Gastrocnemius medialis (tissue), 4 donors: ENCODE measurements at regions not wholly inside any gene's neighbourhood (a gene's known extent, or its start where the extent isn't known, plus 50 kb on each side); places are given as distances from the start of the nearest gene placed in this dataset.

Experiments
- ATAC-seq, 2 donors: fragments of 150-250 bp; one replicate each; pipeline ENCODE4 v1.9.1; 2016
- DNase-seq, 2 donors: peaks; one replicate each; pipeline ENCODE4 v3.0.0-alpha.2; 2019
- H3K27ac ChIP-seq, 4 donors: fragments of 200-600 bp; sonication (generic); 1 replicate in 1 of 4; 2 replicates in 3 of 4; pipeline ENCODE4 v1.5.1; 2016 to 2018; ENCODE audit warnings: mild to moderate bottlenecking in 2 of 4, moderate library complexity in 1 of 4
- H3K27me3 ChIP-seq, 3 donors: fragments of 200-600 bp; sonication (generic) in 2 of 3; 1 replicate in 1 of 3; 2 replicates in 2 of 3; pipeline versions ENCODE4 v1.5.1 to v1.6.0; 2016 to 2019; ENCODE audit warnings: mild to moderate bottlenecking in 1 of 3, moderate library complexity in 1 of 3
- H3K36me3 ChIP-seq, 2 donors: fragments of 200-600 bp; sonication (generic) in 1 of 2; one replicate each; pipeline ENCODE4 v1.5.1; 2017 to 2018
- H3K4me1 ChIP-seq, 2 donors: fragments of 200-600 bp; sonication (generic) in 1 of 2; one replicate each; pipeline ENCODE4 v1.5.1; 2016 to 2017; ENCODE audit warnings: mild to moderate bottlenecking in 2 of 2
- H3K4me3 ChIP-seq, 4 donors: fragments of 200-600 bp; sonication (generic) in 3 of 4; 1 replicate in 1 of 4; 2 replicates in 3 of 4; pipeline ENCODE4 v1.5.1; 2016 to 2019; ENCODE audit warnings: mild to moderate bottlenecking in 2 of 4
- H3K9me3 ChIP-seq, 3 donors: fragments of 200-600 bp; sonication (generic) in 2 of 3; 1 replicate in 1 of 3; 2 replicates in 2 of 3; pipeline ENCODE4 v1.5.1; 2016 to 2019
- CTCF ChIP-seq, 5 experiments: fragments of 450-650 bp in 3 of 5; fragments of 200-600 bp in 2 of 5; sonication (generic) in 2 of 5; IDR thresholded peaks in 4 of 5; conservative IDR thresholded peaks in 1 of 5; 1 replicate in 4 of 5; 2 replicates in 1 of 5; pipeline ENCODE4 v1.5.1; 2016 to 2019; ENCODE audit warnings: antibody characterized with exemption in 5 of 5, mild to moderate bottlenecking in 3 of 5, moderate library complexity in 3 of 5
- POLR2A ChIP-seq, 2 donors: fragments of 450-650 bp; IDR thresholded peaks; one replicate each; pipeline ENCODE4 v1.6.1; 2017; ENCODE audit warnings: antibody characterized with exemption in 2 of 2, mild to moderate bottlenecking in 2 of 2, moderate library complexity in 2 of 2
- in situ Hi-C, 4 donors: fragments of 200-750 bp; cut with MboI; loops; one replicate each; pipeline versions ENCODE4 v1.15.0 to v1.8.0; 2017; ENCODE audit warnings: low sequenced_read_pairs in 4 of 4
- intact Hi-C: fragments of 100-400 bp; cut with DNase I; formaldehyde crosslinking; loops from one replicate; pipeline ENCODE4 v1.15.1; 2023; ENCODE audit warnings: low total_unique reads

- in situ Hi-C loops = no loop called here
- no peak for TF ChIP-seq CTCF (IDR thresholded peaks at IDR 0.05 in 4 of 5, conservative IDR thresholded peaks at IDR 0.05 in 1 of 5)
- TF ChIP-seq POLR2A (IDR thresholded peaks at IDR 0.05) = no peak
- DNase-seq = no peak
Measured at GRCh38 chr3:112765531-112765930, 81.1 kb downstream of the CD200R1L start.

GRCh38 chr3:112763258-112763657, 83.4 kb downstream of the CD200R1L start:
- Histone ChIP-seq H3K4me1 (no peaks in the 10 kb centered on the region), H3K27ac (no peak overlapping the region), H3K9me3 (no peaks in the 10 kb centered on the region), H3K27me3 (no peaks in the 10 kb centered on the region), H3K4me3 (no peak overlapping the region), H3K36me3 (no peaks in the 10 kb centered on the region)
- intact Hi-C loops (no loop called here), in situ Hi-C loops (no loop called here)
- ATAC-seq (no peak), DNase-seq (no peak)
- TF ChIP-seq CTCF (IDR thresholded peaks at IDR 0.05 in 4 of 5, conservative IDR thresholded peaks at IDR 0.05 in 1 of 5) = no peak

More at GRCh38 chr3:112765531-112765930, 81.1 kb downstream of the CD200R1L start:
- Histone ChIP-seq H3K27me3 (no peaks in the 10 kb centered on the region), H3K4me3 (no peak overlapping the region), H3K9me3 (no peaks in the 10 kb centered on the region), H3K36me3 (no peaks in the 10 kb centered on the region), H3K4me1 (no peaks in the 10 kb centered on the region), H3K27ac (no peak overlapping the region)
- no peak for ATAC-seq
- intact Hi-C loops = no loop called here

GRCh38 chr3:112761062-112761638, 85.5 kb downstream of the CD200R1L start:
- Histone ChIP-seq H3K4me3 (no peak overlapping the region), H3K4me1 (no peaks in the 10 kb centered on the region), H3K36me3 (no peaks in the 10 kb centered on the region), H3K27ac (no peak overlapping the region), H3K27me3 (no peaks in the 10 kb centered on the region), H3K9me3 (no peaks in the 10 kb centered on the region)
- intact Hi-C loops (no loop called here), in situ Hi-C loops (no loop called here)
- ATAC-seq = no peak
- no peak for DNase-seq
- TF ChIP-seq POLR2A (IDR thresholded peaks at IDR 0.05) (no peak), CTCF (IDR thresholded peaks at IDR 0.05 in 4 of 5, conservative IDR thresholded peaks at IDR 0.05 in 1 of 5) (no peak)

- intact Hi-C loops (no loop called here), in situ Hi-C loops (no loop called here)
- ATAC-seq = no peak
- TF ChIP-seq POLR2A (IDR thresholded peaks at IDR 0.05) (no peak), CTCF (IDR thresholded peaks at IDR 0.05 in 4 of 5, conservative IDR thresholded peaks at IDR 0.05 in 1 of 5) (no peak)
- H3K27me3 ChIP-seq = no peaks in the 10 kb centered on the region
- no peaks in the 10 kb centered on the region for H3K36me3 ChIP-seq
- H3K9me3 ChIP-seq = no peaks in the 10 kb centered on the region
- no peak overlapping the region for H3K4me3 ChIP-seq
- DNase-seq = no peak
- no peak overlapping the region for H3K27ac ChIP-seq
- H3K4me1 ChIP-seq = no peaks in the 10 kb centered on the region
Measured at GRCh38 chr3:112759681-112760080, 87.0 kb downstream of the CD200R1L start.

GRCh38 chr3:112759210-112759609, 87.5 kb downstream of the CD200R1L start:
- TF ChIP-seq POLR2A (IDR thresholded peaks at IDR 0.05) (no peak), CTCF (IDR thresholded peaks at IDR 0.05 in 4 of 5, conservative IDR thresholded peaks at IDR 0.05 in 1 of 5) (no peak)
- H3K9me3 ChIP-seq = no peaks in the 10 kb centered on the region
- no peaks in the 10 kb centered on the region for H3K4me1 ChIP-seq
- no peak overlapping the region for H3K4me3 ChIP-seq
- DNase-seq (no peak), ATAC-seq (no peak)
- H3K36me3 ChIP-seq = no peaks in the 10 kb centered on the region
- no peak overlapping the region for H3K27ac ChIP-seq
- intact Hi-C loops (no loop called here), in situ Hi-C loops (no loop called here)
- H3K27me3 ChIP-seq = no peaks in the 10 kb centered on the region
